Neural cell (in vitro differentiated cells): ENCODE measurements at regions not wholly inside any gene's neighbourhood (a gene's known extent, or its start where the extent isn't known, plus 50 kb on each side); places are given as distances from the start of the nearest gene placed in this dataset.

Experiments
- H2AFZ ChIP-seq: fragments of 200-600, 300-800 bp; sonication (generic), shearing (Covaris generic); 2 replicates; pipeline ENCODE4 v1.6.0; 2014; ENCODE audit warnings: low read depth, mild to moderate bottlenecking, antibody characterized with exemption, low read length, moderate library complexity
- H3F3A ChIP-seq: fragments of 200-600 bp; shearing (Covaris generic); 2 replicates; pipeline ENCODE4 v1.6.1; 2016; ENCODE audit warnings: mild to moderate bottlenecking, moderate library complexity, mixed read lengths, antibody characterized with exemption, low read length; ENCODE audit not compliant: insufficient read depth, poor library complexity, severe bottlenecking
- H3K27ac ChIP-seq: fragments of 200-600, 300-800 bp; sonication (generic), shearing (Covaris generic); 2 replicates; pipeline ENCODE4 v1.5.1; 2014; ENCODE audit warnings: mild to moderate bottlenecking, low read length, moderate library complexity
- H3K27me3 ChIP-seq: fragments of 300-800, 200-600 bp; sonication (generic), shearing (Covaris generic); 2 replicates; pipeline ENCODE4 v1.6.0; 2014; ENCODE audit warnings: mild to moderate bottlenecking, low read depth, low read length, moderate library complexity; ENCODE audit not compliant: insufficient read depth
- H3K36me3 ChIP-seq: fragments of 300-800, 200-600 bp; sonication (generic), shearing (Covaris generic); 2 replicates; pipeline ENCODE4 v1.5.1; 2014; ENCODE audit warnings: mild to moderate bottlenecking, antibody characterized with exemption, low read length, moderate library complexity; ENCODE audit not compliant: insufficient read depth
- H3K4me2 ChIP-seq: fragments of 300-800, 200-600 bp; sonication (generic), shearing (Covaris generic); 2 replicates; pipeline ENCODE4 v1.6.0; 2014; ENCODE audit warnings: mild to moderate bottlenecking, low read length
- H3K4me3 ChIP-seq: fragments of 300-800, 200-600 bp; sonication (generic), shearing (Covaris generic); 2 replicates; pipeline ENCODE4 v1.5.1; 2014; ENCODE audit warnings: mild to moderate bottlenecking, low read length, moderate library complexity
- H3K79me2 ChIP-seq: fragments of 200-600 bp; shearing (Covaris generic); replicated peaks from 2 replicates; pipeline ENCODE4 v1.6.0; 2014; ENCODE audit warnings: mild to moderate bottlenecking, low read length, moderate library complexity; ENCODE audit not compliant: insufficient read depth
- H3K9ac ChIP-seq: fragments of 300-800, 200-600 bp; sonication (generic), shearing (Covaris generic); 2 replicates; pipeline ENCODE4 v1.6.1; 2016; ENCODE audit warnings: mild to moderate bottlenecking, low read length, mixed read lengths
- H3K9me2 ChIP-seq: fragments of 200-600 bp; shearing (Covaris generic); 2 replicates; pipeline ENCODE4 v1.6.1; 2016; ENCODE audit warnings: mild to moderate bottlenecking, low read length, mixed read lengths; ENCODE audit not compliant: insufficient read depth
- H3K9me3 ChIP-seq: fragments of 200-600, 300-800 bp; sonication (generic), shearing (Covaris generic); 2 replicates; pipeline ENCODE4 v1.6.1; 2016; ENCODE audit warnings: mild to moderate bottlenecking, mixed run types, low read length, moderate library complexity, mixed read lengths
- H4K20me1 ChIP-seq: fragments of 200-600 bp; shearing (Covaris generic); 2 replicates; pipeline ENCODE4 v1.6.1; 2016; ENCODE audit warnings: mild to moderate bottlenecking, mixed run types; ENCODE audit not compliant: insufficient read depth
- CTCF ChIP-seq: fragments of 450-650 bp; IDR thresholded peaks from 2 replicates; pipeline ENCODE4 v1.5.1; 2014; ENCODE audit warnings: antibody characterized with exemption, mild to moderate bottlenecking, moderate library complexity; ENCODE audit not compliant: poor library complexity, severe bottlenecking
- EP300 ChIP-seq: fragments of 450-650 bp; conservative IDR thresholded peaks from 2 replicates; pipeline ENCODE4 v1.6.1; 2014; ENCODE audit warnings: antibody characterized with exemption, mild to moderate bottlenecking, moderate library complexity; ENCODE audit not compliant: poor library complexity, severe bottlenecking
- EZH2 ChIP-seq: fragments of 200-600, 300-800 bp; shearing (Covaris generic), sonication (generic); IDR thresholded peaks from 2 replicates; pipeline ENCODE4 v1.6.1; 2014; ENCODE audit warnings: antibody characterized with exemption, low read length, borderline replicate concordance, mild to moderate bottlenecking; ENCODE audit not compliant: insufficient read depth, poor library complexity, severe bottlenecking
- MXI1 ChIP-seq: fragments of 450-650 bp; conservative IDR thresholded peaks from 2 replicates; pipeline ENCODE4 v1.6.1; 2014; ENCODE audit warnings: antibody characterized with exemption, mild to moderate bottlenecking; ENCODE audit not compliant: poor library complexity, severe bottlenecking
- POLR2AphosphoS5 ChIP-seq: IDR thresholded peaks from 2 replicates; pipeline ENCODE4 v1.6.1; 2012
- RAD21 ChIP-seq: fragments of 450-650 bp; conservative IDR thresholded peaks from 2 replicates; pipeline ENCODE4 v1.6.1; 2014; ENCODE audit warnings: antibody characterized with exemption, mild to moderate bottlenecking, moderate library complexity
- SMC3 ChIP-seq: fragments of 450-650 bp; conservative IDR thresholded peaks from 2 replicates; pipeline ENCODE4 v1.6.1; 2014; ENCODE audit warnings: antibody characterized with exemption, mild to moderate bottlenecking, moderate library complexity; ENCODE audit not compliant: poor library complexity
- TAF1 ChIP-seq: IDR thresholded peaks from 2 replicates; pipeline ENCODE4 v1.6.1; 2012; ENCODE audit warnings: low read depth
- TF ChIP-seq, protein P1 (sequence below): IDR thresholded peaks from 2 replicates; pipeline ENCODE4 v1.6.1; 2012; ENCODE audit warnings: borderline replicate concordance

- H3K4me2 ChIP-seq: no peak overlapping the region
- no peak overlapping the region for H3K27ac ChIP-seq
- no peak overlapping the region for H2AFZ ChIP-seq
- H3K27me3 ChIP-seq: no peaks in the 10 kb centered on the region
- no peaks in the 10 kb centered on the region for H3F3A ChIP-seq
- no peak for TF ChIP-seq RAD21
- no peak for TF ChIP-seq SMC3
- TF ChIP-seq EZH2: no peak
- TF ChIP-seq EP300: no peak
- no peak for TF ChIP-seq POLR2AphosphoS5
- TF ChIP-seq, protein P1, sequence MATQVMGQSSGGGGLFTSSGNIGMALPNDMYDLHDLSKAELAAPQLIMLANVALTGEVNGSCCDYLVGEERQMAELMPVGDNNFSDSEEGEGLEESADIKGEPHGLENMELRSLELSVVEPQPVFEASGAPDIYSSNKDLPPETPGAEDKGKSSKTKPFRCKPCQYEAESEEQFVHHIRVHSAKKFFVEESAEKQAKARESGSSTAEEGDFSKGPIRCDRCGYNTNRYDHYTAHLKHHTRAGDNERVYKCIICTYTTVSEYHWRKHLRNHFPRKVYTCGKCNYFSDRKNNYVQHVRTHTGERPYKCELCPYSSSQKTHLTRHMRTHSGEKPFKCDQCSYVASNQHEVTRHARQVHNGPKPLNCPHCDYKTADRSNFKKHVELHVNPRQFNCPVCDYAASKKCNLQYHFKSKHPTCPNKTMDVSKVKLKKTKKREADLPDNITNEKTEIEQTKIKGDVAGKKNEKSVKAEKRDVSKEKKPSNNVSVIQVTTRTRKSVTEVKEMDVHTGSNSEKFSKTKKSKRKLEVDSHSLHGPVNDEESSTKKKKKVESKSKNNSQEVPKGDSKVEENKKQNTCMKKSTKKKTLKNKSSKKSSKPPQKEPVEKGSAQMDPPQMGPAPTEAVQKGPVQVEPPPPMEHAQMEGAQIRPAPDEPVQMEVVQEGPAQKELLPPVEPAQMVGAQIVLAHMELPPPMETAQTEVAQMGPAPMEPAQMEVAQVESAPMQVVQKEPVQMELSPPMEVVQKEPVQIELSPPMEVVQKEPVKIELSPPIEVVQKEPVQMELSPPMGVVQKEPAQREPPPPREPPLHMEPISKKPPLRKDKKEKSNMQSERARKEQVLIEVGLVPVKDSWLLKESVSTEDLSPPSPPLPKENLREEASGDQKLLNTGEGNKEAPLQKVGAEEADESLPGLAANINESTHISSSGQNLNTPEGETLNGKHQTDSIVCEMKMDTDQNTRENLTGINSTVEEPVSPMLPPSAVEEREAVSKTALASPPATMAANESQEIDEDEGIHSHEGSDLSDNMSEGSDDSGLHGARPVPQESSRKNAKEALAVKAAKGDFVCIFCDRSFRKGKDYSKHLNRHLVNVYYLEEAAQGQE: no peak
- no peak for TF ChIP-seq TAF1
- no peak for TF ChIP-seq CTCF
- TF ChIP-seq MXI1: no peak
- no peaks in the 10 kb centered on the region for H3K36me3 ChIP-seq
- H3K9me2 ChIP-seq: no peaks in the 10 kb centered on the region
- no peak overlapping the region for H3K9ac ChIP-seq
- no peak overlapping the region for H3K4me3 ChIP-seq
- H3K79me2 ChIP-seq: no peaks in the 10 kb centered on the region
- H4K20me1 ChIP-seq: no peaks in the 10 kb centered on the region
- no peaks in the 10 kb centered on the region for H3K9me3 ChIP-seq
Observed at GRCh38 chr13:86729206-86729605, 930.0 kb upstream of the SLITRK6 start.

GRCh38 chr13:86731987-86732386 lies 932.8 kb upstream of the SLITRK6 start:
- Histone ChIP-seq H3K9me3 (no peaks in the 10 kb centered on the region), H3K36me3 (no peaks in the 10 kb centered on the region), H3K4me2 (no peak overlapping the region), H3K9me2 (no peaks in the 10 kb centered on the region), H3K27ac (no peak overlapping the region), H3K4me3 (no peak overlapping the region), H2AFZ (no peak overlapping the region), H3K27me3 (no peaks in the 10 kb centered on the region), H3K79me2 (no peaks in the 10 kb centered on the region), H3F3A (no peaks in the 10 kb centered on the region), H4K20me1 (no peaks in the 10 kb centered on the region), H3K9ac (no peak overlapping the region)
- TF ChIP-seq CTCF (no peak), MXI1 (no peak), TAF1 (no peak), EP300 (no peak), SMC3 (no peak), EZH2 (no peak), RAD21 (no peak), POLR2AphosphoS5 (no peak)
- TF ChIP-seq, protein P1: no peak
